HEK293 (cell line): ENCODE measurements at regions not wholly inside any gene's neighbourhood (a gene's known extent, or its start where the extent isn't known, plus 50 kb on each side); places are given as distances from the start of the nearest gene placed in this dataset.

Source experiments
- YY1 ChIP-seq: fragments of 450-650 bp; formaldehyde crosslinking; IDR thresholded peaks from 2 replicates; pipeline ENCODE4 v1.5.1; 2018; ENCODE audit warnings: missing biosample characterization, missing genetic modification characterization
- TF ChIP-seq, protein P1 (sequence below): fragments of 450-650 bp; formaldehyde crosslinking; IDR thresholded peaks from 2 replicates; pipeline ENCODE4 v1.5.1; 2016; ENCODE audit warnings: missing biosample characterization, missing genetic modification characterization, low read depth

DNA sequence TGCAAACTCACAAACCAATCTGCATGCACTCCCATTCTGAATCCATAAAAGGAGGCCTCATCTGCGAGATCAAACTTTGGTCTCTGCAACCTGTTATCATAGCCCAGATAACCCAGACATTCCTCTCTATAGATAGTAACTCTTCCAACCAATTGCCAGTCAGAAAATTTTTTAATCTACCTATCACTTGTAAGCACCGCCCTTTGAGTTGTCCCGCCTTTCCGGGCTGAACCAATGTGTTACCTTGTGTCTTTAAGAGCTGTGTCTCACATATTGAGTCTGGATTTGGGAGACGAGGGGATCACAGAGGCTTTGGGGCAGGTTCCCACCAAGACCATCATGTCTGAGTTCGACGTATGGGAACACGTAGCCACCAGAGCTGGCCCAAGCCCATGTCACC, 91.1 kb upstream of the PPP1R26 start:
- TF ChIP-seq, protein P1, sequence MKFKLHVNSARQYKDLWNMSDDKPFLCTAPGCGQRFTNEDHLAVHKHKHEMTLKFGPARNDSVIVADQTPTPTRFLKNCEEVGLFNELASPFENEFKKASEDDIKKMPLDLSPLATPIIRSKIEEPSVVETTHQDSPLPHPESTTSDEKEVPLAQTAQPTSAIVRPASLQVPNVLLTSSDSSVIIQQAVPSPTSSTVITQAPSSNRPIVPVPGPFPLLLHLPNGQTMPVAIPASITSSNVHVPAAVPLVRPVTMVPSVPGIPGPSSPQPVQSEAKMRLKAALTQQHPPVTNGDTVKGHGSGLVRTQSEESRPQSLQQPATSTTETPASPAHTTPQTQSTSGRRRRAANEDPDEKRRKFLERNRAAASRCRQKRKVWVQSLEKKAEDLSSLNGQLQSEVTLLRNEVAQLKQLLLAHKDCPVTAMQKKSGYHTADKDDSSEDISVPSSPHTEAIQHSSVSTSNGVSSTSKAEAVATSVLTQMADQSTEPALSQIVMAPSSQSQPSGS: no peak
- TF ChIP-seq YY1 (tag by site-specific recombination): no peak
